Head of caudate nucleus (tissue), 42 donors: ENCODE measurements at regions not wholly inside any gene's neighbourhood (a gene's known extent, or its start where the extent isn't known, plus 50 kb on each side); places are given as distances from the start of the nearest gene placed in this dataset.

Source experiments
- DNase-seq, 42 donors: peaks; one replicate each; pipeline versions ENCODE4 v3.0.0 to v3.0.0-alpha.2; 2020 to 2021; ENCODE audit warnings: mixed read lengths in 7 of 42
- intact Hi-C: fragments of 100-400 bp; cut with DNase I; formaldehyde crosslinking; loops from one replicate; pipeline ENCODE4 v1.15.0; 2022

GRCh38 chr1:245045087-245045881 is 109.5 kb upstream of the KIF26B start:
- intact Hi-C loops: loop anchor here (10.0 kb wide), 3 partner anchors 80 to 210 kb away; partner anchors contain the start of genes COX20 and HNRNPU
- DNase-seq: peak in 16 of 42 donors; percentile 17 to 69 (median 35)

- DNase-seq: no peak
- intact Hi-C loops: loop anchor here (5.0 to 10.0 kb wide), 4 partner anchors 79 to 241 kb away; partner anchors contain the start of genes COX20 and HNRNPU
Observed at GRCh38 chr1:245043611-245043940, 111.2 kb upstream of the KIF26B start.

- no peak for DNase-seq
- intact Hi-C loops: loop anchor here (5.0 to 10.0 kb wide), 4 partner anchors 76 to 239 kb away; partner anchors contain the start of genes COX20 and HNRNPU
Observed at GRCh38 chr1:245041058-245041698, 113.6 kb upstream of the KIF26B start.

GRCh38 chr1:245039196-245039595 is 115.6 kb upstream of the KIF26B start:
- intact Hi-C loops: no loop called here

GRCh38 chr1:245036102-245036501 is 118.7 kb upstream of the KIF26B start:
- intact Hi-C loops: no loop called here
- DNase-seq: no peak

More at GRCh38 chr1:245039196-245039595, 115.6 kb upstream of the KIF26B start:
- no peak for DNase-seq

- intact Hi-C loops: no loop called here
Observed at GRCh38 chr1:245031041-245031440, 123.7 kb upstream of the KIF26B start.

GRCh38 chr1:245026247-245026646 is 128.5 kb upstream of the KIF26B start:
- intact Hi-C loops: no loop called here
- no peak for DNase-seq

More at GRCh38 chr1:245031041-245031440, 123.7 kb upstream of the KIF26B start:
- DNase-seq: no peak

GRCh38 chr1:245025525-245025924 is 129.3 kb upstream of the KIF26B start:
- no peak for DNase-seq
- intact Hi-C loops: no loop called here

GRCh38 chr1:245023222-245023621 is 131.6 kb upstream of the KIF26B start:
- intact Hi-C loops: no loop called here
- no peak for DNase-seq

GRCh38 chr1:245019910-245020486 is 134.8 kb upstream of the KIF26B start:
- intact Hi-C loops: no loop called here
- DNase-seq: no peak

- no peak for DNase-seq
- intact Hi-C loops: no loop called here
Observed at GRCh38 chr1:245016700-245017099, 138.1 kb upstream of the KIF26B start.

GRCh38 chr1:245015031-245015430 is 139.8 kb upstream of the KIF26B start:
- DNase-seq: no peak
- intact Hi-C loops: no loop called here

GRCh38 chr1:245014247-245015029 is 140.3 kb upstream of the KIF26B start:
- no peak for DNase-seq
- intact Hi-C loops: no loop called here

- intact Hi-C loops: no loop called here
- no peak for DNase-seq
Observed at GRCh38 chr1:245010018-245010614, 144.7 kb upstream of the KIF26B start.

GRCh38 chr1:245008761-245009160 is 144.4 kb upstream of the HNRNPU start:
- intact Hi-C loops: no loop called here
- no peak for DNase-seq

- intact Hi-C loops: no loop called here
Observed at GRCh38 chr1:245007852-245008251, 143.5 kb upstream of the HNRNPU start.

GRCh38 chr1:245003246-245003645 is 138.9 kb upstream of the HNRNPU start:
- DNase-seq: no peak
- intact Hi-C loops: no loop called here

More at GRCh38 chr1:245007852-245008251, 143.5 kb upstream of the HNRNPU start:
- no peak for DNase-seq

- no peak for DNase-seq
- intact Hi-C loops: no loop called here
Observed at GRCh38 chr1:245001252-245001651, 136.9 kb upstream of the HNRNPU start.

- intact Hi-C loops: no loop called here
- DNase-seq: no peak
Observed at GRCh38 chr1:245000872-245001188, 136.5 kb upstream of the HNRNPU start.
